ENCODE measurements at regions not wholly inside any gene's neighbourhood (a gene's known extent, or its start where the extent isn't known, plus 50 kb on each side); places are given as distances from the start of the nearest gene placed in this dataset.

GRCh38 chr4:41362621-41363383 lies 106.1 kb downstream of the UCHL1 start:
- Histone ChIP-seq H2AFZ (ENCODE audit: low read depth) (no peak overlapping the region), H3K4me2 (no peak overlapping the region), H3K36me3 (ENCODE audit: insufficient read depth) (no peaks in the 10 kb centered on the region), H3K79me2 (ENCODE audit: insufficient read depth, low read depth) (no peaks in the 10 kb centered on the region), H3K9ac (no peak overlapping the region), H4K20me1 (ENCODE audit: insufficient read depth) (no peaks in the 10 kb centered on the region), H3K4me1 (ENCODE audit: low read depth, poor library complexity, severe bottlenecking) (no peaks in the 10 kb centered on the region), H3K27me3 (ENCODE audit: insufficient read depth, low read depth) (no peaks in the 10 kb centered on the region), H3K4me3 (IDR thresholded peaks at IDR 0.05; ENCODE audit: insufficient read depth, low read depth, low read length) (no peak overlapping the region), H3K27ac (no peak overlapping the region)
- TF ChIP-seq CTCF (conservative IDR thresholded peaks at IDR 0.05; ENCODE audit: low read depth, low read length) = no peak

GRCh38 chr4:41363384-41363981 lies 106.8 kb downstream of the UCHL1 start:
- H3K27me3 ChIP-seq (ENCODE audit: insufficient read depth, low read depth) = no peaks in the 10 kb centered on the region
- H3K79me2 ChIP-seq (ENCODE audit: insufficient read depth, low read depth) = no peaks in the 10 kb centered on the region
- H3K4me1 ChIP-seq (ENCODE audit: low read depth, poor library complexity, severe bottlenecking) = no peaks in the 10 kb centered on the region
- no peak overlapping the region for H3K27ac ChIP-seq
- TF ChIP-seq CTCF (conservative IDR thresholded peaks at IDR 0.05; ENCODE audit: low read depth, low read length) = no peak
- no peak overlapping the region for H3K4me3 ChIP-seq (IDR thresholded peaks at IDR 0.05; ENCODE audit: insufficient read depth, low read depth, low read length)
- H3K9ac ChIP-seq = no peak overlapping the region
- H3K36me3 ChIP-seq (ENCODE audit: insufficient read depth) = no peaks in the 10 kb centered on the region
- H2AFZ ChIP-seq (ENCODE audit: low read depth) = no peak overlapping the region
- H3K4me2 ChIP-seq = no peak overlapping the region
- H4K20me1 ChIP-seq (ENCODE audit: insufficient read depth) = no peaks in the 10 kb centered on the region

- H3K27ac ChIP-seq = no peak overlapping the region
These were observed 108.1 kb downstream of the UCHL1 start for GRCh38 chr4:41364876-41365275.

GRCh38 chr4:41365681-41366080 lies 109.0 kb downstream of the UCHL1 start:
- no peaks in the 10 kb centered on the region for H3K79me2 ChIP-seq (ENCODE audit: insufficient read depth, low read depth)
- no peak overlapping the region for H3K9ac ChIP-seq
- TF ChIP-seq CTCF (conservative IDR thresholded peaks at IDR 0.05; ENCODE audit: low read depth, low read length) = no peak
- H3K27ac ChIP-seq = no peak overlapping the region
- H3K4me3 ChIP-seq (IDR thresholded peaks at IDR 0.05; ENCODE audit: insufficient read depth, low read depth, low read length) = no peak overlapping the region
- no peaks in the 10 kb centered on the region for H3K4me1 ChIP-seq (ENCODE audit: low read depth, poor library complexity, severe bottlenecking)
- H3K27me3 ChIP-seq (ENCODE audit: insufficient read depth, low read depth) = no peaks in the 10 kb centered on the region
- no peaks in the 10 kb centered on the region for H4K20me1 ChIP-seq (ENCODE audit: insufficient read depth)
- H3K36me3 ChIP-seq (ENCODE audit: insufficient read depth) = no peaks in the 10 kb centered on the region
- H2AFZ ChIP-seq (ENCODE audit: low read depth) = no peak overlapping the region
- H3K4me2 ChIP-seq = no peak overlapping the region

More at GRCh38 chr4:41364876-41365275, 108.1 kb downstream of the UCHL1 start:
- no peak for TF ChIP-seq CTCF (conservative IDR thresholded peaks at IDR 0.05; ENCODE audit: low read depth, low read length)
- H4K20me1 ChIP-seq (ENCODE audit: insufficient read depth) = no peaks in the 10 kb centered on the region
- no peaks in the 10 kb centered on the region for H3K36me3 ChIP-seq (ENCODE audit: insufficient read depth)
- H3K4me3 ChIP-seq (IDR thresholded peaks at IDR 0.05; ENCODE audit: insufficient read depth, low read depth, low read length) = no peak overlapping the region
- H2AFZ ChIP-seq (ENCODE audit: low read depth) = no peak overlapping the region
- no peaks in the 10 kb centered on the region for H3K79me2 ChIP-seq (ENCODE audit: insufficient read depth, low read depth)
- no peaks in the 10 kb centered on the region for H3K27me3 ChIP-seq (ENCODE audit: insufficient read depth, low read depth)
- H3K4me2 ChIP-seq = no peak overlapping the region
- no peaks in the 10 kb centered on the region for H3K4me1 ChIP-seq (ENCODE audit: low read depth, poor library complexity, severe bottlenecking)
- H3K9ac ChIP-seq = no peak overlapping the region

Measured in KMS-11 (cell line).